ENCODE measurements at regions not wholly inside any gene's neighbourhood (a gene's known extent, or its start where the extent isn't known, plus 50 kb on each side); places are given as distances from the start of the nearest gene placed in this dataset.

DNA sequence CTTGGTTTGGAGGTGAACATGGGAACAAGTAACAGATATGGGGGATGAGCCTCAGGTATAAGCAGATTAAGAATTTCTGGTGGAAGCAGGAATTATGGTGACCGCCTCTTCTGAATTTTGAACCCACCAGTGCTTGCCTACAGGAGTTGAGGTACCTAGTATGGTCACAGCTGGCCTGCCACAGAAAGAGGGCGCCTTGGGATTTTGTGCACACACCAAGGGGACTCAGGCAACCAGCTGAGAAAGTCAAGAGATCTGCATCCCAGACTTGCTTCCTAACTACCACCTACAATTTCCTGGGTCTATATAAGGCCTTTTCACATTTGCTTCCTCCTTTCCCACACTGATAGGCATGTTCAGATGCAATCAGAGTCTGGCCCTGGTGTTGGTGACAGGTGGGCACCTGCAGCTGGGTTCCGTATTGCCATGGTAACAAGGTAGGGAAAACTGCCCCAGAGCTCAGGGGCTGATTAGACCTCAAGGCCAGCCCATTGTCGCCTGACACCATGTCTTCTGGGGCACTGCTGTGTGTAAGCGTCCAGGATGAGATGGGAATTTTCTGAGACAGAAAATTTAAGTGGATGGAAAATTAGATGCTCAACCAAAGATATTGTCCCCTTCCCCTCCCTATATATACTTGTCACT, 75.9 kb upstream of the RASGRF1 start:
- Mint-ChIP-seq H3K27me3 (peaks cover 4% of the 10 kb centered on the region), H3K4me1 (ENCODE audit: unreplicated experiment) (peaks cover 23% of the 10 kb centered on the region), H3K4me3 (no peak overlapping the region), H3K9me3 (no peaks in the 10 kb centered on the region), H3K36me3 (no peaks in the 10 kb centered on the region), H3K27ac (no peak overlapping the region)
- TF ChIP-seq CTCF (conservative IDR thresholded peaks at IDR 0.05): no peak
- DNase-seq (ENCODE audit: extremely low spot score, unreplicated experiment): peak; percentile 32

DNA sequence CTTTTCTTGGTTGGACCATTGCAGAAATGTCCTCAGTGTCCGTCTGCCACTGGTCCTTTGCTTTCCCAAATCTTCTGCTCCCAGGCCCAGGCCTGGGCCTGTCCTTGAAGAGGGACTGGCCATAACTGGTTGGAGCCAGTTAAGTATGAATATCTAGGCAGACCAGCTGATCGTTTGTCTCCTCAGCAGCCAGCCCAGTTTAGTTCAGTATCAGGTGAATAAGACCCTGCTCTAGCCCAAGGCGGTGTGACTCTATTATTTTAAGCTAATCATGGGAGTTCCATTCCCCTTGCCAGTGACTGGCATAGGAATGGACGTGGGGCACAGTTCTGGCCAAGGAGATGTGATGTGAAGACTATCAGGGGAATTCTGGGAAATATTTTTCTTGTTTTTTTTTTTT, 73.9 kb upstream of the RASGRF1 start:
- H3K9me3 Mint-ChIP-seq: no peaks in the 10 kb centered on the region
- H3K27ac Mint-ChIP-seq: no peak overlapping the region
- H3K27me3 Mint-ChIP-seq: peaks cover 4% of the 10 kb centered on the region
- H3K36me3 Mint-ChIP-seq: no peaks in the 10 kb centered on the region
- H3K4me1 Mint-ChIP-seq (ENCODE audit: unreplicated experiment): peaks cover 7% of the 10 kb centered on the region
- TF ChIP-seq CTCF (conservative IDR thresholded peaks at IDR 0.05): no peak
- DNase-seq (ENCODE audit: extremely low spot score, unreplicated experiment): peak; percentile 24
- H3K4me3 Mint-ChIP-seq: no peak overlapping the region

- no peak overlapping the region for H3K27ac Mint-ChIP-seq
- peaks cover 3% of the 10 kb centered on the region for H3K4me1 Mint-ChIP-seq (ENCODE audit: unreplicated experiment)
- DNase-seq (ENCODE audit: extremely low spot score, unreplicated experiment): peak; percentile 31
- H3K27me3 Mint-ChIP-seq: peaks cover 4% of the 10 kb centered on the region
- no peaks in the 10 kb centered on the region for H3K36me3 Mint-ChIP-seq
- no peak overlapping the region for H3K4me3 Mint-ChIP-seq
- no peak for TF ChIP-seq CTCF (conservative IDR thresholded peaks at IDR 0.05)
- no peaks in the 10 kb centered on the region for H3K9me3 Mint-ChIP-seq
Measured at GRCh38 chr15:79164043-79164442, 73.5 kb upstream of the RASGRF1 start.

GRCh38 chr15:79163395-79163794, 72.8 kb upstream of the RASGRF1 start:
- TF ChIP-seq CTCF (conservative IDR thresholded peaks at IDR 0.05): no peak
- Mint-ChIP-seq H3K9me3 (no peaks in the 10 kb centered on the region), H3K4me3 (no peak overlapping the region), H3K4me1 (ENCODE audit: unreplicated experiment) (no peaks in the 10 kb centered on the region), H3K36me3 (no peaks in the 10 kb centered on the region), H3K27ac (no peak overlapping the region), H3K27me3 (peaks cover 4% of the 10 kb centered on the region)
- DNase-seq (ENCODE audit: extremely low spot score, unreplicated experiment): no peak

GRCh38 chr15:79161837-79162508, 71.4 kb upstream of the RASGRF1 start:
- no peak for TF ChIP-seq CTCF (conservative IDR thresholded peaks at IDR 0.05)
- H3K27ac Mint-ChIP-seq: no peak overlapping the region
- peaks cover 4% of the 10 kb centered on the region for H3K27me3 Mint-ChIP-seq
- no peak for DNase-seq (ENCODE audit: extremely low spot score, unreplicated experiment)
- H3K4me1 Mint-ChIP-seq (ENCODE audit: unreplicated experiment): no peaks in the 10 kb centered on the region
- H3K36me3 Mint-ChIP-seq: no peaks in the 10 kb centered on the region
- H3K9me3 Mint-ChIP-seq: no peaks in the 10 kb centered on the region
- no peak overlapping the region for H3K4me3 Mint-ChIP-seq

All from type B pancreatic cell (in vitro differentiated cells).